ENCODE measurements at regions not wholly inside any gene's neighbourhood (a gene's known extent, or its start where the extent isn't known, plus 50 kb on each side); places are given as distances from the start of the nearest gene placed in this dataset.

- Mint-ChIP-seq H3K27ac (no peak overlapping the region), H3K4me1 (peaks cover 3% of the 10 kb centered on the region; the same call in 1 of the 3 replicates), H3K36me3 (ENCODE audit: low read depth) (no peaks in the 10 kb centered on the region), H3K4me3 (no peak overlapping the region), H3K9me3 (no peaks in the 10 kb centered on the region), H3K27me3 (ENCODE audit: insufficient read depth, low read depth, poor library complexity) (no peaks in the 10 kb centered on the region)
- Histone ChIP-seq H3K4me2 (no peak overlapping the region), H3K36me3 (ENCODE audit: insufficient read depth) (no peaks in the 10 kb centered on the region), H3K27ac (ENCODE audit: low read depth) (no peak overlapping the region), H3K79me2 (replicated peaks; ENCODE audit: insufficient read depth) (no peaks in the 10 kb centered on the region), H3K27me3 (ENCODE audit: insufficient read depth) (no peaks in the 10 kb centered on the region), H3K4me1 (ENCODE audit: insufficient read depth) (no peaks in the 10 kb centered on the region), H2AFZ (no peak overlapping the region), H3K4me3 (no peak overlapping the region), H4K20me1 (replicated peaks; ENCODE audit: insufficient read depth) (no peaks in the 10 kb centered on the region), H3F3A (replicated peaks; ENCODE audit: low read depth) (no peaks in the 10 kb centered on the region), H3K9me2 (ENCODE audit: insufficient read depth) (no peaks in the 10 kb centered on the region; the same call in 1 of the 2 replicates)
- TF ChIP-seq ZNF462 (CRISPR knock-in tag; IDR thresholded peaks at IDR 0.05) (no peak), ZNF114 (CRISPR knock-in tag; IDR thresholded peaks at IDR 0.05) (no peak), CTCF (conservative IDR thresholded peaks at IDR 0.05; ENCODE audit: low read depth in 2 of 2) (no peak), JUNB (IDR thresholded peaks at IDR 0.05; ENCODE audit: unreplicated experiment) (no peak), ZNF331 (CRISPR knock-in tag; IDR thresholded peaks at IDR 0.05; ENCODE audit: low read depth) (no peak), REST (IDR thresholded peaks at IDR 0.05; ENCODE audit: unreplicated experiment) (no peak), EZH2 (IDR thresholded peaks at IDR 0.05; ENCODE audit: low read depth, unreplicated experiment) (no peak), CREB1 (CRISPR knock-in tag; IDR thresholded peaks at IDR 0.05; ENCODE audit: low read depth) (no peak), POLR2AphosphoS5 (IDR thresholded peaks at IDR 0.05; ENCODE audit: low read depth) (no peak)
- TF ChIP-seq, protein P1, sequence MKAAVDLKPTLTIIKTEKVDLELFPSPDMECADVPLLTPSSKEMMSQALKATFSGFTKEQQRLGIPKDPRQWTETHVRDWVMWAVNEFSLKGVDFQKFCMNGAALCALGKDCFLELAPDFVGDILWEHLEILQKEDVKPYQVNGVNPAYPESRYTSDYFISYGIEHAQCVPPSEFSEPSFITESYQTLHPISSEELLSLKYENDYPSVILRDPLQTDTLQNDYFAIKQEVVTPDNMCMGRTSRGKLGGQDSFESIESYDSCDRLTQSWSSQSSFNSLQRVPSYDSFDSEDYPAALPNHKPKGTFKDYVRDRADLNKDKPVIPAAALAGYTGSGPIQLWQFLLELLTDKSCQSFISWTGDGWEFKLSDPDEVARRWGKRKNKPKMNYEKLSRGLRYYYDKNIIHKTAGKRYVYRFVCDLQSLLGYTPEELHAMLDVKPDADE (IDR thresholded peaks at IDR 0.05) = no peak
- DNase-seq (ENCODE audit: low spot score) (no peak), ATAC-seq (no peak)
Measured at GRCh38 chr7:55649238-55649637, 76.9 kb upstream of the VOPP1 start.

Data from GM23338 (cell line).